ENCODE measurements at regions not wholly inside any gene's neighbourhood (a gene's known extent, or its start where the extent isn't known, plus 50 kb on each side); places are given as distances from the start of the nearest gene placed in this dataset.

DNA sequence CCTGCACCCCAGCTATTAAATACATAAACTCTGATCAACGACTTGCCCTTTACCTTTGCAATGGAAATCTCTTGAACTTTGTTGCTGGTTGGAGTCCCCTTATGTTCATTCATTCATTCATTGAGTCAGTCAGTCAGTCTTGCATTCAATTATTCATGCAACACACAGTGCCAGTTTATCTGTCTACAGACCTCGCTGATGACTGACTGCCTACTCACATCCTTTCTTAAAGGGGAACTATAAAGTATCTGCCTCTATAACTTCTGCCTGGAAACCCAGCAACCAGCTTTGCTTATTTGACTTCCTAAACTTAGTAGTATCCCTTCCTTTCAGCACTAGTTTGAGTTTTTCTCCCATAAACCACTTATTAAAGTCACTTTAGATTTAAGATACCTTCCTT lies 620.8 kb upstream of the ADGRL3 start:
- Histone ChIP-seq H3K4me3 (no peak overlapping the region), H3K4me1 (replicated peaks in 1 of 2) (peaks cover 0 to 16% of the 10 kb centered on the region in 2 donors), H3K27ac (no peak overlapping the region)
- in situ Hi-C loops (cut with MboI; ENCODE audit: low pct_unique_long_range_greater_than_20kb in 2 of 9, low sequenced_read_pairs in 9 of 9, unreplicated experiment in 9 of 9) = no loop called here
- 0 to 100% (median 40%) methylated on average over 1 to 2 of the region's 2 CpGs; no CpG with 5 or more reads in 1 of the 10 experiments for WGBS, 10 experiments
- no peak for ATAC-seq (replicated peaks in 6 of 8)

DNA sequence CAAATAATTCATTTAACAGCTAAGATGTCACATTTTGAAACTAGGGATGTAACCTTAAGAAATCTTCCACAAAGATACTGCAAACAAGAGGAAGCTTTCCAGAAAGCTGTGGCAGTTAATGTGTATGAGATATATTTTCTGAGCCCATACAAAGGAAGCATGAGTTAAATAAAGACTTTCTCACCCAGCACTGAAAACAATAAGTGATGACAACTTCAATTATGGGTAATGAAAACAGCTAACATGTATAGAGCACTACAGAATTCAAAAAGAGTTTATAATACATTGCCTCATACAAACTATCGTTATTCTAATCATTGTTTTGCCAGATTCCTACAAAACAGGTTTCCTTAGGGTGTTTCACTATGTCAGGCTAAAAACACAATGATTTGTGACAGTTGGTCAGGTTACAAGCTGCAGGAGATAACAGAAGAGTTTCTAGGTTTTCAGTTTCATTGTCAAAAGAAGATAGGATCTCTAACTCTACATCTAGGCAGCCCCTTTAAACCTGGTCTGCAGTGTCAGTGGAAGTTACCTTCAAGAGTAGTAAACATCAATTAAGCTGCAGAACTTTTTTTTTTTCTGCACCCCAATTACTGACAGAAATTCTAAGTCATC lies 618.1 kb upstream of the ADGRL3 start:
- peaks cover 0 to 10% of the 10 kb centered on the region in 2 donors for H3K4me1 ChIP-seq (replicated peaks in 1 of 2)
- 0 to 100% (median 62%) methylated on average over 1 of the region's 1 CpG; no CpG with 5 or more reads in 2 of the 10 experiments for WGBS, 10 experiments
- H3K4me3 ChIP-seq = no peak overlapping the region
- no peak overlapping the region for H3K27ac ChIP-seq
- ATAC-seq (replicated peaks in 6 of 8) = peak in 3 of 8 experiments; percentile 30 to 60 (median 50)
- in situ Hi-C loops (cut with MboI; ENCODE audit: low pct_unique_long_range_greater_than_20kb in 2 of 9, low sequenced_read_pairs in 9 of 9, unreplicated experiment in 9 of 9) = no loop called here

DNA sequence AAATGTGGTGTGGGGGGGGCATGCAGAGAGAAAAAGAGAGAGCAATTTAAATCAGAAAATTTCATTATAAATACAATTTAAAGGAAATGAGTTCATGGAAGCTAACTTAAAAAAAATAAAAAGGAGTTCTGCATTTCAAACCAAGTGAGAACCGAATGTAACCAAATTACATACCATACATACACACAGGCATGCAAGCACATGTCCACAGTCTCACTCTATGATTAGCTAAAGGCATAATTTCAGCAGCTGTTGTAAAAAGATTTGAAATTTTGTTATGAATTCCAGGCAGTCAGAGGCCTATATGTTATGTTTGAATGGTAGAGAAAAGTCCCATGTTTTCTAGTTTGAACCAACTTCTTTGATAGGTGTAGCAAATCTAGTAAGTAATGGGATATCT lies 611.6 kb upstream of the ADGRL3 start:
- H3K4me3 ChIP-seq = no peak overlapping the region
- in situ Hi-C loops (cut with MboI; ENCODE audit: low pct_unique_long_range_greater_than_20kb in 2 of 9, low sequenced_read_pairs in 9 of 9, unreplicated experiment in 9 of 9) = no loop called here
- ATAC-seq (replicated peaks in 6 of 8) = no peak
- H3K4me1 ChIP-seq (replicated peaks in 1 of 2) = no peaks in the 10 kb centered on the region
- 0 to 100% (median 52%) methylated on average over 1 of the region's 1 CpG; no CpG with 5 or more reads in 2 of the 10 experiments for WGBS, 10 experiments
- no peak overlapping the region for H3K27ac ChIP-seq

DNA sequence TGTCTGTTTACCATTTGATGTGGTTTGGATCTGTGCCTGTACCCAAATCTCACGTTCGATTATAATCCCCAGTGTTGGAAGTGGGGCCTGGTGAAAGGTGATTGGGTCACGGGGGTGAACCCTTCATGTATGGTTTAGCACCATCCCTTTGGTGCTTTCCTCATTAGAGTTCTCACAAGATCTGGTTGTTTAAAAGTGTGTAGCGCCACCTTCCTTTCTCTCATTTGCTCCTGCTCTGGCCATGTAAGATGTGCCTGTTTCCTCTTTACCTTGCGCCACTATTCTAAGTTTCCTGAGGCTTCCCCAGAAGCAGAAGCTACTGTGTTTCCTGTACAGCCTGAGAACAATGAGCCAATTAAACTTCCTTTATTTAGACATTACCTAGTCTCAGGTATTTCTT lies 610.7 kb upstream of the ADGRL3 start:
- in situ Hi-C loops (cut with MboI; ENCODE audit: low pct_unique_long_range_greater_than_20kb in 2 of 9, low sequenced_read_pairs in 9 of 9, unreplicated experiment in 9 of 9) = no loop called here
- H3K27ac ChIP-seq = no peak overlapping the region
- WGBS, 10 experiments = 22 to 100% (median 95%) methylated on average over 3 to 5 of the region's 5 CpGs; no CpG with 5 or more reads in 4 of the 10 experiments
- H3K4me3 ChIP-seq = no peak overlapping the region
- H3K4me1 ChIP-seq (replicated peaks in 1 of 2) = no peaks in the 10 kb centered on the region
- ATAC-seq (replicated peaks in 6 of 8) = no peak

DNA sequence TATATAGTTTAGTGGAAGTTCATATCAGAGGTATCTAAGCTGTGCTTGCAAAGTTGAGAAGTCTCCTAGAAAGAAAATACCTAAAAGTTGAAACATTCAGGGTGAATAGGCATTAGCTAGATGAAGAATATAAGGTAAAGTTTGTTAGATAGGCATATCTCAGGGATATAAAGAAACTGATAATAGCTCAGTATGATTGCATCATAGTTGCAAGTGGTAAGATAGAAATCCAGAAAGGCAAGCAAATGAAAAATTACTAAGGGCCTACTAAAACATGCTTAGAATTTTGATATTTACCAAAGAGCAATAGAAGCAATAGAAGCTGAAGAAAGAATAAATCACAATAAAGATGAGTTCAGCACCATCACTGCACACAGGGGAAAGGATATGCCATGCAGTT lies 610.0 kb upstream of the ADGRL3 start:
- Histone ChIP-seq H3K27ac (no peak overlapping the region), H3K4me1 (replicated peaks in 1 of 2) (no peaks in the 10 kb centered on the region), H3K4me3 (no peak overlapping the region)
- in situ Hi-C loops (cut with MboI; ENCODE audit: low pct_unique_long_range_greater_than_20kb in 2 of 9, low sequenced_read_pairs in 9 of 9, unreplicated experiment in 9 of 9) = no loop called here
- ATAC-seq (replicated peaks in 6 of 8) = no peak

DNA sequence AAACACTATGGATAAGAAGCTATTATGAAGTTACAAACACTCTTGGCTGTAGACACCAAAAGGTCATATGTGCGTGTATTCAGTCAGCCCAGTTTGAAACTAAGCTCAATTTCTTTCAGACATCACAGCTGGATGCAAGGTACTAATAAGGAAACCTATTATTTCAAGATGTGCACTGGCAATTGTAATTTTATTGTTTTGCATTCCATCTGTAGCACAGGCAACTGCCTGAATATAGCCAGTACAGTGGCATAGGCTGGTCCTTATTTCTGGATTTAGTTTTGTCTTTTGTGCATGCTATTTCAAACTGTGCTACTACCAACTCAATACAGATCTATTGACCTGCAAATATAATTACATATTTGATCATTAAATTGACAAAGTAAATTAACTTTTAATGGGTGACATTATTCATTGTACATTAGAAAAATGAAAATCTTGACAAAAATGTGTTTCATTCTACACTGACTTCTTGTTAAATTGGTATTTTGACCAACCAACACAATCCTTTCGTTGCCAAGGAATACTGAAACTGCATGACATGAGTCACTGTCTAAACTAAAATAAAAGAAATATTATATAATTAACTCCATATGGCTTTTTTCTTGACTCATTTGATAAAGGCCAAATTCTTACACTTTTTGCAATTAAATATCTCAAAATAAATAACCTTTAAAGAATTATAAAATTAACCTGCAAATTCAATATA lies 594.3 kb upstream of the ADGRL3 start:
- 0 to 100% (median 73%) methylated on average over 1 to 2 of the region's 2 CpGs for WGBS, 10 experiments
- Histone ChIP-seq H3K4me3 (no peak overlapping the region), H3K27ac (no peak overlapping the region), H3K4me1 (replicated peaks in 1 of 2) (peaks cover 0 to 4% of the 10 kb centered on the region in 2 donors)
- peak in 1 of 8 experiments; percentile 31 for ATAC-seq (replicated peaks in 6 of 8)
- in situ Hi-C loops (cut with MboI; ENCODE audit: low pct_unique_long_range_greater_than_20kb in 2 of 9, low sequenced_read_pairs in 9 of 9, unreplicated experiment in 9 of 9) = no loop called here

DNA sequence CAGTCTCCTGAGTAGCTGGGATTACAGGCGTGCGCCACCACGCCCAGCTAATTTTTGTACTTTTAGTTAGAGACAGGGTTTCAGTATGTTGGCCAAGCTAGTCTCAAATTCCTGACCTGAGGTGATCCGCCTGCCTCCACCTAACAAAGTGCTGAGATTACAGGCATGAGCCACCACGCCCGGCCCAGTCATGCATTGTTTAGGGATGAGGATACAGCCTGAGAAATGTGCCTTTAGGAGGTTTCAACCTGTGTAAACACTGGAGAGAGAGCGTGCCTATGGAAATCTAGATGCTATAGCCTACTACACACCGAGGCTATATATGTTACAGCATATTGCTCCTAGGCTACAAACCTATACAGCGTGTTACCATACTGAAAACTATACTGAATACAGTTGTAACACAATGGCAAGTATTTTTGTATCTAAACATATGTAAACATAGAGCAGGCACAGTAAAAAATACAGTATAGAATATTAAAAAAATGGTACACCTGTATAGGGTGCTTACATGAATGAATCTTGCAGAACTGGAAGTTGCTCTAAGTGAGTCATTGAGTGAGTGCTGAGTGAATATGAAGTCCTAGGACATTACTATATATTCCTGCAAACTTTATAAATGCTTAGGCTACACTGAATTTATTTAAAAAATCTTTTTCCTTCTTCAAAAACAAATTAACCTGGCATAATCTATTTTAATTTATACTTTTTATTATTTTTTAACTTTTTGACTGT lies 588.2 kb upstream of the ADGRL3 start:
- in situ Hi-C loops (cut with MboI; ENCODE audit: low pct_unique_long_range_greater_than_20kb in 2 of 9, low sequenced_read_pairs in 9 of 9, unreplicated experiment in 9 of 9) = no loop called here
- WGBS, 10 experiments = 14 to 100% (median 86%) methylated on average over 1 to 9 of the region's 9 CpGs; no CpG with 5 or more reads in 2 of the 10 experiments
- Histone ChIP-seq H3K4me3 (no peak overlapping the region), H3K27ac (no peak overlapping the region), H3K4me1 (replicated peaks in 1 of 2) (no peaks in the 10 kb centered on the region)
- ATAC-seq (replicated peaks in 6 of 8) = peak in 2 of 8 experiments; percentile 46 to 74

DNA sequence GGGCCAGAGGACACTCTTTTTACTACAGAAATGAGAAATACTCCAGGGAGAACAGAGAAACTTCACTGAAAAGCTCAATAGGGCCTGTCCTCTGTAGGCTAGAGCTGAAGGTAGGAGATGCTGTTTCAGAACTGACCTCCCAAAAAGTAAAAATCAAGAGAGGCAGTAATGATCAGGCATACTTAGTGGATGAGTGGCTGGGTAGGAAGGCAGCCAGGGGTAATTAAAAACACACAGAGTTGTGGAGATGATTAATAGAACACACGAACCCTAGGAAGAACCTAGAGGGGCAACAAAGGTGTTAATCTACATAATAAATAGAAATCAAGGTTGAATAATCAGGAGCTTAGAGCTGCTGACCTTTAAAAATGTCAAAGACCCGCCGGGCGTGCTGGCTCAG lies 582.4 kb upstream of the ADGRL3 start:
- in situ Hi-C loops (cut with MboI; ENCODE audit: low pct_unique_long_range_greater_than_20kb in 2 of 9, low sequenced_read_pairs in 9 of 9, unreplicated experiment in 9 of 9) = no loop called here
- no peak overlapping the region for H3K4me3 ChIP-seq

DNA sequence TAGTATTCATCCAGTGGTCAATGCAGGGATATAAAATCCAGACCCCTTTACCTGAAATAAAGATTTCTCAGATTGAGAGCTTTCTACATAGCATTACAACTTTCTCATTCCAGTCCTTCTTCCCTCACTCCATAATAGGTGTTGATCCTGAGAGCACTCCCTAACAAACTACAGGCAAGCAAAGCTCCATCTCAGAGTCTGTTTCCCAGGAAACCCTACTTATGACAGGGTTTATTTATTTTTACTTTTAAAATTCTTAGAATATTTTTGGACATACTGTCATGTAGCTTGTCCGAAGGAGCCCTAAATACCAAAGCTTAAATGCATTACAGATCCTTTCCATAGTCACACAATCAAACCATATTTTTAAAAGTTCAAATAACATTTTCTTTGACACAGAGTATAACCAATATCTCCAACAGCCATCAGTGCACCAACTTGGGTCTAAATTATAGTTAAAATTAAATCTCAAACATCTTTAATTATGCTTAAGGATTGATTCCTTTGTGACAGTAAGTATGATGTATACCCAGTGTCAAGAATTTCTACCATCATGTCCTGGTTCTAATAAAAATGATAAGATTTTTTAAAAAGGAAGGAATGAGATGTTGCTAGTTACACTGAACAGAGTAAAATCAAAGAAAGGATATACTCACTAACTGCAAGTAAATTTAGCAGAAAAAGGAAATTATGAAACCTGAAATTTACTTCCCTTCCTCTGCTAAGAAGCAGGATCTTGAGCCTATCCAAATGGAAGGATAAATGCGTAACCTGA lies 580.4 kb upstream of the ADGRL3 start:
- no peak for ATAC-seq (replicated peaks in 6 of 8)
- in situ Hi-C loops (cut with MboI; ENCODE audit: low pct_unique_long_range_greater_than_20kb in 2 of 9, low sequenced_read_pairs in 9 of 9, unreplicated experiment in 9 of 9) = no loop called here
- 21 to 100% (median 78%) methylated on average over 1 to 2 of the region's 2 CpGs for WGBS, 10 experiments
- H3K27ac ChIP-seq = no peak overlapping the region
- H3K4me3 ChIP-seq = no peak overlapping the region
- H3K4me1 ChIP-seq (replicated peaks in 1 of 2) = no peaks in the 10 kb centered on the region

More for the DNA sequence above, 582.4 kb upstream of the ADGRL3 start:
- Histone ChIP-seq H3K4me1 (replicated peaks in 1 of 2) (no peaks in the 10 kb centered on the region), H3K27ac (no peak overlapping the region)
- 13 to 92% (median 71%) methylated on average over 1 to 4 of the region's 4 CpGs; no CpG with 5 or more reads in 2 of the 10 experiments for WGBS, 10 experiments
- no peak for ATAC-seq (replicated peaks in 6 of 8)

DNA sequence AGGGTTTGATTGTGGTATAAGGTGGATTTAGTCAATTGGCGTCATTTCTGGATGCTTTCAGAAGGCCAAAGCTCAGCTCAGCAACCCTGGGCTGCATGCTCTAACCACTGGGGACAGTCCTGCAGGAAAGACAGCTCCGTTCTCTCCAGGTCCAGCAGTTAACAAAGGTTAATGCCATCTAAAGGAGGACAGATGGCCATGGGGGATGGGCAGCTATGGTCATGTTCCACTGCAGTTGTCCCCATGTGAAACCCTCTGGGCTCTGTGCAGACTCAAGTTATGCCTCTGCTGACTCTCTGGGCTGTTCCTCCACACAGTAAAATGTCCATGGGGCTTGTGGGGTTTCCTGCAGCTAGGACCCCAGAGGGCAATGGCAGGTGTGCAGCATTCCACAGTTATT lies 562.1 kb upstream of the ADGRL3 start:
- Histone ChIP-seq H3K27ac (no peak overlapping the region), H3K4me3 (no peak overlapping the region), H3K4me1 (replicated peaks in 1 of 2) (no peaks in the 10 kb centered on the region)
- 20 to 100% (median 79%) methylated on average over 1 to 2 of the region's 2 CpGs; no CpG with 5 or more reads in 3 of the 10 experiments for WGBS, 10 experiments
- in situ Hi-C loops (cut with MboI; ENCODE audit: low pct_unique_long_range_greater_than_20kb in 2 of 9, low sequenced_read_pairs in 9 of 9, unreplicated experiment in 9 of 9) = no loop called here
- no peak for ATAC-seq (replicated peaks in 6 of 8)

DNA sequence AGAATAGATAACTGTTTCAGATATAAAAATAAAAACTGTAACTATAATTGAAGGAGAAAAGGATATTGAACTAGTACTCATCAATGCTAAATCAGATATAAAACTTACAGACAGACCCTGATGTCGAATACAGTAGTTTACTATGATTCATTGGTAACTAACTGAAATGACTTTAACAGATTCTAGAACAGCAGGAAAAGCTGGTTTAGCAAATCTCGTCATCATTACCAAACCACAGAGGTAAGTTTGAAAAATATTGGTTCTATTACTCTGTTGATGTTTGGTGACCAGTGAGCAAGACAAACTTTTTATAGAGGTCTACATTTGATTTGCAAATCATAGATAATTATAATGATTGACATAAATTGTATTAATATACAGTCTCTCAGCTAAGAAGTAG lies 551.4 kb upstream of the ADGRL3 start:
- Histone ChIP-seq H3K4me1 (replicated peaks in 1 of 2) (no peaks in the 10 kb centered on the region), H3K4me3 (no peak overlapping the region), H3K27ac (no peak overlapping the region)
- ATAC-seq (replicated peaks in 6 of 8) = no peak
- in situ Hi-C loops (cut with MboI; ENCODE audit: low pct_unique_long_range_greater_than_20kb in 2 of 9, low sequenced_read_pairs in 9 of 9, unreplicated experiment in 9 of 9) = no loop called here
- 0 to 100% (median 70%) methylated on average over 1 to 2 of the region's 2 CpGs; no CpG with 5 or more reads in 2 of the 10 experiments for WGBS, 10 experiments

DNA sequence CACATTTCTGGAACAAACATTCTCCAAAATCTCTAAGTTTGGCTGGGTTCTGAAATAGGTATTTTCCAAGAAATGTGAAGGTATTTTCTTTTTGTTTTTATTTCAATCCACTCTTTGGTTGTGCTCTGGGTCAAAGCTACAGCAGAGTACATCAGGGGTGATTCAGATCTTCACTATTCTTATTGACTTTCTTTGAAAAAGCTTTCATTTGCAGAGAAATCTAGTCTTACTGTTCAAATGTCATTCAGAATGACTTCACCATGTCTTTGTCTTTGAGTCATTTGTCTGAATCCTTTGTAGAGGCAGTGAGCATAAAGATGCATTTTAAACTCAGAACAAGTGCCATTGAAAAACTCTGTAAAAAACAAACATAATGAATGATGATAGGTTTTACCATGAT lies 547.2 kb upstream of the ADGRL3 start:
- in situ Hi-C loops (cut with MboI; ENCODE audit: low pct_unique_long_range_greater_than_20kb in 2 of 9, low sequenced_read_pairs in 9 of 9, unreplicated experiment in 9 of 9) = no loop called here
- Histone ChIP-seq H3K4me3 (no peak overlapping the region), H3K27ac (no peak overlapping the region), H3K4me1 (replicated peaks in 1 of 2) (no peaks in the 10 kb centered on the region)
- ATAC-seq (replicated peaks in 6 of 8) = peak in 4 of 8 experiments; percentile 56 to 75 (median 66)

DNA sequence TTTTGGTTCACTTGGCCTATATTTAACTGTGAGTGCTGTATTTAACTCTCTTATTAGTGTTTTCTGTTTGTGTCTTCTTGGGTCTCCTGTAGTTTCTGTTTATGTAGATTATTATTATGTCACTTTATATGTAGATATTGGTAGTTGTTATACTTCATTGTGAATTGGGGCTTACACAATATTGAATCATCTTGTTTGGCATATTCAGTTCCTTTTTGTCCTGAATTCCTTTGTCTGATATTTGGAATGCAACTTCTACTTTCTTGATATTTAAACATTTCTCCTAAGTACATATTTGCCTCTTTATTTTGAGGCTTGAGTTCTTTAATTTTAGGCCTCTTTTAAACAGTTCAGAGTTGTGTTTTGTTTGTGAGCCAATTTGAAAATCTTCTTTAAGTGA lies 544.8 kb upstream of the ADGRL3 start:
- in situ Hi-C loops (cut with MboI; ENCODE audit: low pct_unique_long_range_greater_than_20kb in 2 of 9, low sequenced_read_pairs in 9 of 9, unreplicated experiment in 9 of 9) = no loop called here
- Histone ChIP-seq H3K4me3 (no peak overlapping the region), H3K4me1 (replicated peaks in 1 of 2) (no peaks in the 10 kb centered on the region), H3K27ac (no peak overlapping the region)
- no peak for ATAC-seq (replicated peaks in 6 of 8)
